ENCODE measurements at regions not wholly inside any gene's neighbourhood (a gene's known extent, or its start where the extent isn't known, plus 50 kb on each side); places are given as distances from the start of the nearest gene placed in this dataset.

GRCh38 chr7:42332605-42333222, 95.7 kb upstream of the GLI3 start:
- TF ChIP-seq GATA3 (IDR thresholded peaks at IDR 0.05; ENCODE audit: low read depth, low read length): no peak
- no peak for TF ChIP-seq GATA2 (IDR thresholded peaks at IDR 0.05; ENCODE audit: low read depth, low read length)

DNA sequence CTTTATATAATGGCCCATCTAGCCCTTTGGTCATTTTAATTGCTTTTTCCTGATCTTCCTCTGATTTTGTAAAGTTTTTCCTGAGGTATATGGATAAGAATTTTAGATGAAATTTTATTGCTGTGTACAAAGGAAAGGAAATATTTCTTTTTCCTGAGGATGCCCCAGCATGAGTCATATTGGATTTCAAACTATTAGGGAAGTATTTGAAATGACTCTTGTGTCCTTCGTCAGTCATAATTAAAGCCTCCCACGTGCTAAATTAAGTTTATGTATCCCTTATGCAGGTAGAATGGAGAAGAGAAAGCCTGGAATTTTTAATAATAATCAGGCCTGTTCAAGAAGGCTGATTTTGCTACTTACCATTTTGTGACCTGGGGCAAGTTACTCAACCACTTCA, 82.6 kb upstream of the GLI3 start:
- TF ChIP-seq GATA2 (IDR thresholded peaks at IDR 0.05; ENCODE audit: low read depth, low read length) (no peak), GATA3 (IDR thresholded peaks at IDR 0.05; ENCODE audit: low read depth, low read length) (no peak)

DNA sequence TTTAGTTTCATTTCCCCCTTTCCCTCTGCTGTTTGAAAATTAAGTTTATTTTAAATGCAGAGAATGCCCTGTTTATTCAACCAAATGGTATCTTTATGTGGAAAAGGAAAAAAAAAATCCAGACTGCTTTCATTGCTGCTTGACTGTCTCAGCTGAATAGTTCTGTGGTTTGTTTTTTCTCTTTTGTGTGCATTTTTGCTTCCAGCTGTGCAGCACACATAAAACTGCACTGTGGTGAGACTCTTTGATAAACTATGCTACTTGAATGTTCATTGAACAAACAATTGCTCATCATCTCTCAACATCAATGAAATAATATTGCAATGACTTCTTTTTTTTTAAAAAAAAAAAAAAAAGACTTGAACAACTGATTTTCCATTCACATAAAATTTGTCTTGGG, 78.6 kb upstream of the GLI3 start:
- TF ChIP-seq GATA3 (IDR thresholded peaks at IDR 0.05; ENCODE audit: low read depth, low read length) (no peak), GATA2 (IDR thresholded peaks at IDR 0.05; ENCODE audit: low read depth, low read length) (no peak)

DNA sequence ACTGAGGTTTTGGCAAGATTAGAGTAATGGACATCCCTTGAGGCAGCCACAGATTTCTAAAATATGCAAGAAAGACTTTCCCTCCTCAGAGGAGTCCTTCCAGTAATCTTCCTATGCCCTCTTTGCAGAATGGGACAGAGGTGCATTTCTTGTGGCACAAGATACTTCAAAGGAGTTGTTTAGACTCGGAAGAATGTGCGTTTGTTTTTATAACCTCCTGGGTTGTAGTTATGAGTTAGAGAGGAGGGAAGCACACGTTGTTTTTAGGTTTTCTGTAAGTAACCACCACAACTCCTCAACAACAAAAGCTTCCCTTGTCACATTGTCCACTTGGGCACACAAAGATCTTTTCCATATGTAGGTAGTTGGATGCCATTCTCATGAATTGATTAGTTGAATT, 78.1 kb upstream of the GLI3 start:
- no peak for TF ChIP-seq GATA2 (IDR thresholded peaks at IDR 0.05; ENCODE audit: low read depth, low read length)
- no peak for TF ChIP-seq GATA3 (IDR thresholded peaks at IDR 0.05; ENCODE audit: low read depth, low read length)

DNA sequence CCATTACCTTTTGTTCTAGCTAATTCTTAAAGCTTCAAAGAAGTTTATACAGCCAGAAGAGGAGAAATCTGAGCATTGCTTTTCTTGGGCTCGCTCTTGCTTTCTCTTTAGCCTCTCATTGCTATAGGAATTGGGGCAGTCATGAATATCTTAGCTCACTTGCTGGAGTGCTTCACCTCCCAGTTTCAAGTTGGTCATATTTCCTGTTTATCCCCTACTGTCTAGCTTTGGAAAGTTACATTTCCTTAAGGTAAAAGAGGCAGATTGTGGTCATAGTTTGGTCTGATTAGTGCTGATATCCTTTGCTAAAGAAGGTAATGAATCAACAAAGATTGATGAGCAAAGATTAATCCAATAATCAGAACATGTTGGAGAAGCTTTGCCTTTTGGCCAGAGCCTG, 77.7 kb upstream of the GLI3 start:
- no peak for TF ChIP-seq GATA3 (IDR thresholded peaks at IDR 0.05; ENCODE audit: low read depth, low read length)
- TF ChIP-seq GATA2 (IDR thresholded peaks at IDR 0.05; ENCODE audit: low read depth, low read length): no peak

GRCh38 chr7:42311195-42311594, 74.2 kb upstream of the GLI3 start:
- no peak for TF ChIP-seq GATA2 (IDR thresholded peaks at IDR 0.05; ENCODE audit: low read depth, low read length)
- TF ChIP-seq GATA3 (IDR thresholded peaks at IDR 0.05; ENCODE audit: low read depth, low read length): no peak

- TF ChIP-seq GATA2 (IDR thresholded peaks at IDR 0.05; ENCODE audit: low read depth, low read length) (no peak), GATA3 (IDR thresholded peaks at IDR 0.05; ENCODE audit: low read depth, low read length) (no peak)
These were observed 56.0 kb upstream of the GLI3 start for GRCh38 chr7:42292991-42293521.

GRCh38 chr7:42289473-42289872, 52.5 kb upstream of the GLI3 start:
- no peak for TF ChIP-seq GATA2 (IDR thresholded peaks at IDR 0.05; ENCODE audit: low read depth, low read length)
- TF ChIP-seq GATA3 (IDR thresholded peaks at IDR 0.05; ENCODE audit: low read depth, low read length): no peak

All from SH-SY5Y (cell line).